NCI-H1105 treated with DMSO at 0.1 percent for 48 hours (cell line): ENCODE measurements at regions not wholly inside any gene's neighbourhood (a gene's known extent, or its start where the extent isn't known, plus 50 kb on each side); places are given as distances from the start of the nearest gene placed in this dataset.

Experiments used
- DNase-seq: peaks from one replicate; lab custom pipeline; 2025; lab: John Stamatoyannopoulos, UW

GRCh38 chr2:220000080-220000479 is 372.6 kb downstream of the SLC4A3 start:
- DNase-seq = no peak

- DNase-seq = no peak
These were observed 373.2 kb downstream of the SLC4A3 start for GRCh38 chr2:220000586-220000985.

GRCh38 chr2:220001751-220002150 is 374.3 kb downstream of the SLC4A3 start:
- DNase-seq = no peak

- DNase-seq = no peak
These were observed 374.8 kb downstream of the SLC4A3 start for GRCh38 chr2:220002251-220002650.

- no peak for DNase-seq
These were observed 375.3 kb downstream of the SLC4A3 start for GRCh38 chr2:220002699-220003098.

DNA sequence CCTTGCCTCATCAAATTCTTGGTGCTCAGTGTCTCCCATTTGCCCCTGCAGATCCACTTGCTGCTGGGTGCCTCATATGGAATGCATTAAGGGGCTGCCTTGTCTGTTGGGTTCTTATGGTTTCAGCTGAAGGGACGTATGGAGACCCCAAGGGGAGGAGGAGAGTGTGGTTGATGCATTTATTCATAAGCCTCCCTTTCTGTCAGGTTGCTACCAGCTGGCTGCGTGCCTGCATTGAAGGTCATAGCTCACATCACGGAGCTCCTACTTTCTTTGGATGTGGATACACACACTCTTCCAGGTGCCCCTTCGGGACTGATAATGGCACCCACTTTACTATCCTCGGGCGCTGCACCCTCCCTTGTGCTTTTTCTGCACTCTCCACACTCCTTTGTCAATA is 377.9 kb downstream of the SLC4A3 start:
- no peak for DNase-seq

- DNase-seq = no peak
These were observed 378.8 kb downstream of the SLC4A3 start for GRCh38 chr2:220006152-220006621.

GRCh38 chr2:220011859-220012258 is 384.4 kb downstream of the SLC4A3 start:
- no peak for DNase-seq

GRCh38 chr2:220014961-220015360 is 387.5 kb downstream of the SLC4A3 start:
- no peak for DNase-seq

GRCh38 chr2:220015576-220015975 is 388.1 kb downstream of the SLC4A3 start:
- no peak for DNase-seq

GRCh38 chr2:220025207-220025606 is 397.8 kb downstream of the SLC4A3 start:
- DNase-seq = no peak

GRCh38 chr2:220029013-220029412 is 401.6 kb downstream of the SLC4A3 start:
- DNase-seq = no peak

GRCh38 chr2:220033546-220033945 is 406.1 kb downstream of the SLC4A3 start:
- DNase-seq = no peak

GRCh38 chr2:220034426-220035130 is 407.1 kb downstream of the SLC4A3 start:
- DNase-seq = no peak

DNA sequence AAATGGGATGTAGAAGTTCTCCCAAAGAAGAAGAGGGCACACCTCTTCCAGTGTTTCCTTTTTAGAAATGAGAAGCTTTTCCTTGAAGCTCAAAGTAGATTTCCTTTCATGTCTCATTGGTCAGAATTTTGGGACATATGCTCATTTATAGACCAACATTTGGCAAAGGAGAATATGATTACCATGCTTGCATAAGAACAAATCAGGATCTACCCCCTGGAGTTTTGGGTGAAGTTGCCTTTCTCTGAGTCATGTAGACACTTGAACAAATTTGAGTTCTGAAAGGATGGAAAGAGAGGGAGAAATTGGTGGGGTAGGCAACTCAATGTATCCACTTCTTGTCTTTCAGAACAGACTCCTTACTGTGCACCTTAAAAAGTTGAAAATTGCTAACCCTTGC is 409.0 kb downstream of the SLC4A3 start:
- DNase-seq = no peak

DNA sequence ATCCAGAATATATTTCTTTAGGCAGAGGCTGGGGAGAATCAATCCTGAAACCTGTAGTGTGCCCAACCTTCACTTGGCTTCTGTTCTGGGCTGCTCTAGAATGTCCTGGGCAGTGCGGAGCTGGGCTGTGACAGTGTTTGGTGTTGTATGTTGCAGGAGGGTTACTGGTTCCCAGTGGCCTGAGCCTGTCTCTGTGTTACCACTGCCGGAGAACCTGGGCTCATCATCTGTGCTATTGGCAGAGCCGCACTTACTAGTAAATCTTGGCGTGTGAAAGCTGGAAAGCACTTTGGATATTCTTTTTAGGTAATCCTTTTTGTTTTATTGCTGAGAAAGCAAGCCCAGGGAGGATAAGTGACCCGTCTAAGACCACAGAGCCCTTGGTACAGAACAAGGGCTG is 412.9 kb downstream of the SLC4A3 start:
- DNase-seq = no peak

- no peak for DNase-seq
These were observed 414.0 kb downstream of the SLC4A3 start for GRCh38 chr2:220041447-220041846.

DNA sequence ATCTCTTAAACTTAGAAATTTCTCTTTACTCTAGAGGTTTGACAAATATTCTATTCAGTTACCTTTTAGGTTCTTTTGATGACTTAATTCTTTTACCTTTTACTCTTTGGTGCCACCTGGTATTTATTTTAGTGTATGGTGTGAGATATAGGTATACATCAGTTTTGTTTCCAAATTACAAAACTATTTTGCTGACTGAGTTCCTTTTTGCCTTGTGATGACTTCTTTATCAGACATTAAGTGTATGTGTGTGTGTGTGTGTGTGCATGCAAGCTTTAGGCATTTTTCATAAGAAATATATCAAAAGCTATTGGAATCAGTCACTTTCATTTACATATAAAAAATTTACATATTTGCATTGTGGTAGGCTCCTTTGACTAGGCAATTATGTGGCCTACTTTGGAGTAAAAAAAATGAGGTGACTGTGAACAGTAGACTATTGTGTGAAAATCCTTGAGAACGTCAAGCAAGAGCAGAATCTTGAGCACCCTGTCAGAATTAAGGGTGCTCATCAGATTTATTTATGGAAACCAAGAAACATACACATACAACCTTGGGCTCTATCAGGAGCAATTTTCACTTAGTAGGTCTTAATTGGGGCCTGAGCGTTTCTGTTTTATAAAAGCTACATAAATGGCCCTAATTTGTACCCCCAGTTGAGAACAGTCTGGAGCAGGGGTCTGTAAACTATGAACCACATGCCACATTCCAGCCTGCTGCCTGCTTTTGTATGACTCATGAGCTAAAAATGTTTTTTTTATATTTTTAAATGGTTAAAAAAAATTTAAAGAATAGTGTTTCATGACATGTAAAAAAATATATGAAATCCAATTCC is 415.9 kb downstream of the SLC4A3 start:
- DNase-seq = no peak

DNA sequence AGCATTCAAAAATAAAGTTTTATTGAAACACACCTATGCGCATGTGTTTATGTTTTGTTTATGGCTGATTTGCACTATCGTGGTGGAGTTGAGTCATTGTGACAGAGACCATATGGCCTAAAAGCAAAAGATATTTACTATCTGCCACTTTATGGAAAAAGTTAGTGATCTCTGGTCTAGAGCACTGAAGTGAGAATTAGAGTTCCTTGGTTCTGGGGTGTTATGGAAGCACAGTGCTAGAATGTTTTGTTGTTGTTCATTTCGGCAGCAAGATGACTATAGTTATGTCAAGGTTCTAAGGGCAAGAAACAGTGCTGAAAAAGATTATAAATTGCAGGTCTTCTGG is 416.5 kb downstream of the SLC4A3 start:
- no peak for DNase-seq

DNA sequence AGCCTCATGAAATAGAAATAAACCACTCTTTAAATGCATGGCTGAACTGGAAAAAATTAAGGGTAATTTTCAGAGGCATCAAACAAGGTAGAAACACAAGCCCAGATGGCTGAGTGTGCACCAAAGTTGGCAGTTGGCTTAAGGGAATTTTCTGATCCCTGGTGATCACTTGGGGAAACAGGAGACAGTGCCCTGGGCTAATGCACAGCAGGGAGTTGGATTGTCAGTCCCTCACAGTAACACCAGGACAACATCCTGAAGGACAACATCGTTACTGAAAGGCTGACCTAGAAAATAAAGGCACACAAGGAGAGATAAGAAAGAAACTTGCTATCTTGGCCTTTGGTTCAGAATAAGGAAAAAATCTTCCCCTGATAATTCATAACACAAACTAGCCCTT is 417.0 kb downstream of the SLC4A3 start:
- no peak for DNase-seq

DNA sequence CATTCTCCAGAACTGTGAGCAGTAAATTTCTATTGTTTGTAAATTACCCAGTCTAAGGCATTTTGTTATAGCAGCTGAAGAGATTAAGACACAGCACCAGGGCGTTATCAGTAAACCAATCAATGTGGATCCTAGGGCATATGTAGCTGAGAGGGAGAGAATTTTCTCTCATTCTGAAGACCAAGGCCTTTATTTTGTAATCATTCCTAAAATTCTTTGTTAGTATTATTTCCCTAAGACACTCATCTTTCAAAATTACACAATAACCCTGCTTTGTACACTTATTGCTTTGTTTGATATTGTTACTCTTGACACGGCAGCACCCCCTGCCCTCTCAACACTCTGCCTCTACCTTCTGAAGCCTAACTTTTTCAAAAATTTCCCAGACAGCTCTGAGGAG is 419.1 kb downstream of the SLC4A3 start:
- no peak for DNase-seq

GRCh38 chr2:220051716-220052115 is 424.3 kb downstream of the SLC4A3 start:
- DNase-seq = no peak

DNA sequence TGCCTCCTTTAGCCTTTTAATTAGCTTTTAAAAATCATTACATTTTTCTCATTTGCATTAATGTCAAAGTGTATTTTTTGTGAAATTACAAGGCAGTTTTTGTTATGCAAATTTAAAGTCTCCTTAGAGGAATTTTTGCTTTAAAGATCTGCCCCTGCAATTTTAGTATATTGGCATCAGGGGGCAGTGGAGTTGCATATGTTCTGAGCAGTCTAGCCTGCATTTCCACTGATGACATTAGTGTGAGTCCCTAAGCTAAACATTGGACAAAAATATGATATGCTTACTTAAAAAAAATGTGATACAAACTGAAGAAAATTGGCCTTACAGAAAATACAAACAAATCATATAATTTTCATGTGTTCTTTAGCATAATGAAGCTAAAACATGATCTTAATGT is 426.5 kb downstream of the SLC4A3 start:
- DNase-seq = no peak

- DNase-seq = no peak
These were observed 430.0 kb downstream of the SLC4A3 start for GRCh38 chr2:220057391-220057790.
